ENCODE measurements at regions not wholly inside any gene's neighbourhood (a gene's known extent, or its start where the extent isn't known, plus 50 kb on each side); places are given as distances from the start of the nearest gene placed in this dataset.

- CTCF ChIA-PET, result interaction anchor here (0.9 to 3.1 kb wide), 2 partner anchors 13 to 468 kb away, joined by 4 to 18 read pairs; no protein-coding TSS in a partner anchor
These were observed 55.9 kb upstream of the FICD start for GRCh38 chr12:108459149-108459548.

DNA sequence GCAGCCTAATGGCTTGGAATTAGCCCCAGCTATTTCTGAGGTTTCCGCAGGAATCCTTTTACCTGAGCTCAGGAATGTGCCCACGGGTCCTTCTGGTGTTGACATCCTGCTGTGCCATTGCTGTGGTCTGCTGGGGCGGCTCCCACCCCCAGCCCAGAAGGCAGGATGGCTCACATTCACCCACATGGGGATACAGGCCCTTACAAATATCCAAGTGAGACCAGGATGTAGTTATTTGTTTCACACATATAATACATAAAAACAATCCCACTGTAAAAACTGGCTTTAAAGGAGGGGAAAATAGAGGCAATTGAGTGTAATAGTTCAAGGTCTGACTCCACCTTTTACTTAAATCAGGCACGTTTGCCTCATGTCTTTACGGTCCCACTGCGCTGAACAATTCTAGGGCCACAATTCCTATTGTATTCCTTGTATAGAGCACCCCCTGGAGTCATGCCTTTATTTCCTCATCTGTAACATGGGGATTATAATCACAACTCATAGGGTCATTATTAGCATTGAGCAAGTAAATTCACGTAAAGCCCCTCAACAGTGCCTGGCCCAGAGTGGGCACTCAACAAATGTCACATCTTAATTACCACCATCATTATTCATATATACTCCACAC is 57.2 kb upstream of the FICD start:
- FAIRE-seq, result no peak
- ChIA-PET CTCF (interaction anchor here (0.6 to 3.1 kb wide), 16 partner anchors 9 to 635 kb away, joined by 3 to 18 read pairs (median 4); partner anchors contain the start of gene ALKBH2), POLR2A (no interaction called here)
- no peak overlapping the region for H3K27ac ChIP-seq
- DNase-seq (ENCODE audit: low read depth in 1 of 2, low spot score in 1 of 2), result no peak
- no peak overlapping the region for H3K4me2 ChIP-seq
- 5% methylated on average over 7 of the region's 7 CpGs for WGBS (ENCODE audit: missing lambda C conversion rate)
- H3K4me1 ChIP-seq, result no peaks in the 10 kb centered on the region
- H3K9me3 ChIP-seq, result no peaks in the 10 kb centered on the region
- H3K4me3 ChIP-seq, result no peak overlapping the region
- TF ChIP-seq EHMT2 (IDR thresholded peaks at IDR 0.05; ENCODE audit: low read depth) (no peak), RAD21 (conservative IDR thresholded peaks at IDR 0.05 in 1 of 2, IDR thresholded peaks at IDR 0.05 in 1 of 2) (peak in 1 of 2 experiments; percentile 15; a peak in 1 of 5 replicates), NFE2L2 (conservative IDR thresholded peaks at IDR 0.05; ENCODE audit: low read length) (no peak), ZFP36 (IDR thresholded peaks at IDR 0.05; ENCODE audit: borderline replicate concordance, partially characterized antibody) (no peak), RARB (CRISPR knock-in tag; IDR thresholded peaks at IDR 0.05) (no peak), RCOR1 (IDR thresholded peaks at IDR 0.05; ENCODE audit: low read depth, low read length) (no peak), CBX8 (IDR thresholded peaks at IDR 0.05) (no peak), HOXB13 (CRISPR knock-in tag; IDR thresholded peaks at IDR 0.05; ENCODE audit: low read depth) (no peak)
- no peak for ATAC-seq

More at GRCh38 chr12:108459149-108459548, 55.9 kb upstream of the FICD start:
- H3K27ac ChIP-seq, result no peak overlapping the region
- ATAC-seq (no peak), DNase-seq (ENCODE audit: low read depth in 1 of 2, low spot score in 1 of 2) (no peak), FAIRE-seq (no peak)
- POLR2A ChIA-PET, result no interaction called here
- H3K4me2 ChIP-seq, result no peak overlapping the region
- H3K4me1 ChIP-seq, result no peaks in the 10 kb centered on the region
- 0% methylated on average over 3 of the region's 3 CpGs for WGBS (ENCODE audit: missing lambda C conversion rate)
- H3K9me3 ChIP-seq, result no peaks in the 10 kb centered on the region
- TF ChIP-seq KDM5A (IDR thresholded peaks at IDR 0.05) (no peak), HMGXB4 (CRISPR knock-in tag; IDR thresholded peaks at IDR 0.05; ENCODE audit: borderline replicate concordance) (no peak), NFE2L2 (conservative IDR thresholded peaks at IDR 0.05; ENCODE audit: low read length) (no peak), HOXA7 (CRISPR knock-in tag; IDR thresholded peaks at IDR 0.05) (no peak), CBX8 (IDR thresholded peaks at IDR 0.05) (no peak), POLR2A (IDR thresholded peaks at IDR 0.05; ENCODE audit: low read length) (no peak), MAX (IDR thresholded peaks at IDR 0.05) (no peak), TFCP2L1 (CRISPR knock-in tag; IDR thresholded peaks at IDR 0.05) (no peak), EP300 (IDR thresholded peaks at IDR 0.05) (no peak), ZSCAN20 (CRISPR knock-in tag; IDR thresholded peaks at IDR 0.05) (no peak), MAFK (IDR thresholded peaks at IDR 0.05; ENCODE audit: partially characterized antibody) (no peak)
- TF ChIP-seq, protein P1, sequence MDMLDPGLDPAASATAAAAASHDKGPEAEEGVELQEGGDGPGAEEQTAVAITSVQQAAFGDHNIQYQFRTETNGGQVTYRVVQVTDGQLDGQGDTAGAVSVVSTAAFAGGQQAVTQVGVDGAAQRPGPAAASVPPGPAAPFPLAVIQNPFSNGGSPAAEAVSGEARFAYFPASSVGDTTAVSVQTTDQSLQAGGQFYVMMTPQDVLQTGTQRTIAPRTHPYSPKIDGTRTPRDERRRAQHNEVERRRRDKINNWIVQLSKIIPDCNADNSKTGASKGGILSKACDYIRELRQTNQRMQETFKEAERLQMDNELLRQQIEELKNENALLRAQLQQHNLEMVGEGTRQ (IDR thresholded peaks at IDR 0.05), result no peak
- H3K4me3 ChIP-seq, result no peak overlapping the region

DNA sequence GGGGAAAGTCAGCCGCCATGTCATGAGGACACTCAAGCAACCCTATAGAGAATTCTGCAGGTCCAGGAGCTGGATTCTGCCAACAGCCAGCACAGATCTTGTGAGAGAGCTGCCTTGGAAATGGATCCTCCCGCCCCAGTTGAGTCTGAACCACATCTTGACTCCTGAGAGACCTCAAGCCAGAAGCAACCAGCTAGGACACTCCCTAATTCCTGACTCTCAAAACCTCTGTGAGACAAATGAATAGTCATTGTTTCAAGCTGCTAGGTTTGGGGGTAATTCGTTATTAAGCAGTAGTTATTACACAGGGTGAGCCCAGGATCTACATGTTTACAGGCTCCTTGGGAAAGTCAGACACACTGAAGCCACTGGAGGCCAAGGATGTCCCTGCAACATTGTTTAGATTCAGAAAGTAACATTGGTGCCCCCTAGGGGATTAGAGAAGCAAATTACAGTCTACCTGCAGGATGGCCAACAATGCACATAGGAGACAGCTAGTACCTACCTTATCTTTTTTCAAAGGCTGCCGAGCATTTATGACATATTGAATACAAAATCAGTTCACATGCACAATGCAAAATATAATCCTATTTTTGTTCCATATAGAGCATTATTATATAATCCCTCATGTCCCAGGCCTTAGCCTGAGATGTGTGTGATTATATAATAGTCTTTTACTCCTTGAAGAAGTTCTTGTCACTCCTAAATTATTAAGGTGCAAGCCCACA is 57.9 kb upstream of the FICD start:
- FAIRE-seq (no peak), DNase-seq (ENCODE audit: low read depth in 1 of 2, low spot score in 1 of 2) (peak; percentile 68 to 71)

More for the DNA sequence above, 57.9 kb upstream of the FICD start:
- POLR2A ChIA-PET, result no interaction called here
- peak; percentile 77 to 97 for ATAC-seq
- no peak overlapping the region for H3K4me2 ChIP-seq
- no peaks in the 10 kb centered on the region for H3K4me1 ChIP-seq
- TF ChIP-seq RARB (CRISPR knock-in tag; IDR thresholded peaks at IDR 0.05) (no peak), EHF (CRISPR knock-in tag; IDR thresholded peaks at IDR 0.05) (no peak), RNF2 (IDR thresholded peaks at IDR 0.05; ENCODE audit: borderline replicate concordance, low read depth) (no peak), PHF8 (IDR thresholded peaks at IDR 0.05; ENCODE audit: borderline replicate concordance, low read depth) (no peak), FOXS1 (CRISPR knock-in tag; IDR thresholded peaks at IDR 0.05) (no peak), RAD21 (conservative IDR thresholded peaks at IDR 0.05 in 1 of 2, IDR thresholded peaks at IDR 0.05 in 1 of 2) (peak; percentile 56 to 74), CTCF (IDR thresholded peaks at IDR 0.05) (peak; percentile 58), BHLHE40 (IDR thresholded peaks at IDR 0.05; ENCODE audit: low read depth, low read length) (no peak), TFCP2L1 (CRISPR knock-in tag; IDR thresholded peaks at IDR 0.05) (no peak), SMC3 (IDR thresholded peaks at IDR 0.05) (peak; percentile 41; the same call in 2 of the 3 replicates)
- TF ChIP-seq, protein P1 (IDR thresholded peaks at IDR 0.05), result no peak
- H3K27ac ChIP-seq, result no peak overlapping the region
- H3K9me3 ChIP-seq, result no peaks in the 10 kb centered on the region
- CTCF ChIA-PET, result interaction anchor here (0.6 to 3.1 kb wide), 15 partner anchors 10 to 636 kb away, joined by 3 to 18 read pairs (median 4); partner anchors contain the start of gene ALKBH2
- 27% methylated on average over 4 of the region's 4 CpGs for WGBS (ENCODE audit: missing lambda C conversion rate)
- no peak overlapping the region for H3K4me3 ChIP-seq
